Prostate gland (tissue), 2 donors: ENCODE measurements at regions not wholly inside any gene's neighbourhood (a gene's known extent, or its start where the extent isn't known, plus 50 kb on each side); places are given as distances from the start of the nearest gene placed in this dataset.
"Not testable (repeated sequence)": the region's sequence is repeated elsewhere in the genome, so short reads cannot be mapped to it uniquely, and the experiment has no call there.

Experiments used
- DNase-seq: peaks from one replicate; pipeline ENCODE4 v3.0.0-alpha.2; 2019; ENCODE audit warnings: low spot score
- H3K27ac ChIP-seq, 2 donors: fragments of 200-600 bp; sonication (generic); 2 replicates each; pipeline ENCODE4 v1.5.1; 2017 to 2019
- H3K27me3 ChIP-seq: fragments of 200-600 bp; sonication (generic); replicated peaks from 2 replicates; pipeline ENCODE4 v1.5.1; 2019; ENCODE audit not compliant: insufficient read depth
- H3K36me3 ChIP-seq, 2 donors: fragments of 200-600 bp; sonication (generic); 1 replicate in 1 of 2; 2 replicates in 1 of 2; pipeline versions ENCODE4 v1.5.1 to v1.8.1; 2017 to 2019
- H3K4me1 ChIP-seq: fragments of 200-600 bp; sonication (generic); replicated peaks from 2 replicates; pipeline ENCODE4 v1.5.1; 2019
- H3K4me3 ChIP-seq, 2 donors: fragments of 200-600 bp; sonication (generic); 2 replicates each; pipeline ENCODE4 v1.5.1; 2017 to 2019
- H3K9me3 ChIP-seq: fragments of 200-600 bp; sonication (generic); 2 replicates; pipeline ENCODE4 v1.5.1; 2017
- POLR2A ChIP-seq: fragments of 450-650 bp; IDR thresholded peaks from one replicate; pipeline ENCODE4 v1.6.1; 2016; ENCODE audit warnings: antibody characterized with exemption, mild to moderate bottlenecking
- POLR2AphosphoS5 ChIP-seq: sonication (generic); formaldehyde crosslinking; IDR thresholded peaks from one replicate; pipeline ENCODE4 v1.6.1; 2017; ENCODE audit warnings: antibody characterized with exemption
- WGBS: methylation state at CpG from one replicate; pipeline ENCODE4 v1.1.5; 2018; 5-methylcytosine and 5-hydroxymethylcytosine counted together
- intact Hi-C: fragments of 100-400 bp; cut with DNase I; formaldehyde crosslinking; loops from one replicate; pipeline ENCODE4 v1.14.2; 2022
- TF ChIP-seq, protein P1 (sequence below), 4 experiments: fragments of 200-600 bp in 2 of 4; fragments of 450-650 bp in 2 of 4; sonication (generic) in 2 of 4; IDR thresholded peaks; 1 replicate in 3 of 4; 2 replicates in 1 of 4; pipeline ENCODE4 v1.5.1; 2016 to 2019; ENCODE audit warnings: antibody characterized with exemption in 4 of 4, mild to moderate bottlenecking in 2 of 4, moderate library complexity in 2 of 4

- 85% methylated on average over 4 of the region's 4 CpGs for WGBS
- H3K4me3 ChIP-seq: no peak overlapping the region
- no peaks in the 10 kb centered on the region for H3K4me1 ChIP-seq
- TF ChIP-seq POLR2AphosphoS5 (no peak), POLR2A (no peak)
- TF ChIP-seq, protein P1, sequence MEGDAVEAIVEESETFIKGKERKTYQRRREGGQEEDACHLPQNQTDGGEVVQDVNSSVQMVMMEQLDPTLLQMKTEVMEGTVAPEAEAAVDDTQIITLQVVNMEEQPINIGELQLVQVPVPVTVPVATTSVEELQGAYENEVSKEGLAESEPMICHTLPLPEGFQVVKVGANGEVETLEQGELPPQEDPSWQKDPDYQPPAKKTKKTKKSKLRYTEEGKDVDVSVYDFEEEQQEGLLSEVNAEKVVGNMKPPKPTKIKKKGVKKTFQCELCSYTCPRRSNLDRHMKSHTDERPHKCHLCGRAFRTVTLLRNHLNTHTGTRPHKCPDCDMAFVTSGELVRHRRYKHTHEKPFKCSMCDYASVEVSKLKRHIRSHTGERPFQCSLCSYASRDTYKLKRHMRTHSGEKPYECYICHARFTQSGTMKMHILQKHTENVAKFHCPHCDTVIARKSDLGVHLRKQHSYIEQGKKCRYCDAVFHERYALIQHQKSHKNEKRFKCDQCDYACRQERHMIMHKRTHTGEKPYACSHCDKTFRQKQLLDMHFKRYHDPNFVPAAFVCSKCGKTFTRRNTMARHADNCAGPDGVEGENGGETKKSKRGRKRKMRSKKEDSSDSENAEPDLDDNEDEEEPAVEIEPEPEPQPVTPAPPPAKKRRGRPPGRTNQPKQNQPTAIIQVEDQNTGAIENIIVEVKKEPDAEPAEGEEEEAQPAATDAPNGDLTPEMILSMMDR (IDR thresholded peaks at IDR 0.05): no peak
- no peaks in the 10 kb centered on the region for H3K9me3 ChIP-seq
- H3K27me3 ChIP-seq: no peaks in the 10 kb centered on the region
- intact Hi-C loops: no loop called here
- DNase-seq: no peak
- H3K27ac ChIP-seq: no peak overlapping the region
- no peaks in the 10 kb centered on the region for H3K36me3 ChIP-seq
Observed at GRCh38 chr1:209172286-209172685, 411.2 kb upstream of the CAMK1G start.

GRCh38 chr1:209172792-209173542 is 410.5 kb upstream of the CAMK1G start:
- 95% methylated on average over 29 of the region's 31 CpGs for WGBS

GRCh38 chr1:209173796-209174195 is 409.7 kb upstream of the CAMK1G start:
- H3K27ac ChIP-seq, intact Hi-C loops, H3K27me3 ChIP-seq, H3K4me1 ChIP-seq, H3K4me3 ChIP-seq, H3K36me3 ChIP-seq, DNase-seq, H3K9me3 ChIP-seq: not testable (repeated sequence)
- 91% methylated on average over 2 of the region's 2 CpGs for WGBS

More at GRCh38 chr1:209172792-209173542, 410.5 kb upstream of the CAMK1G start:
- H3K4me1 ChIP-seq, H3K9me3 ChIP-seq, intact Hi-C loops, H3K36me3 ChIP-seq, H3K27ac ChIP-seq, H3K27me3 ChIP-seq, DNase-seq, H3K4me3 ChIP-seq: not testable (repeated sequence)

GRCh38 chr1:209176866-209177430 is 406.6 kb upstream of the CAMK1G start:
- intact Hi-C loops: no loop called here
- H3K4me1 ChIP-seq: no peaks in the 10 kb centered on the region
- 91% methylated on average over 2 of the region's 2 CpGs for WGBS
- TF ChIP-seq, protein P1 (IDR thresholded peaks at IDR 0.05): no peak
- no peak for TF ChIP-seq POLR2A
- no peak for TF ChIP-seq POLR2AphosphoS5
- DNase-seq: no peak
- H3K36me3 ChIP-seq: no peaks in the 10 kb centered on the region
- H3K4me3 ChIP-seq: no peak overlapping the region
- no peaks in the 10 kb centered on the region for H3K9me3 ChIP-seq
- H3K27ac ChIP-seq: no peak overlapping the region
- H3K27me3 ChIP-seq: no peaks in the 10 kb centered on the region

GRCh38 chr1:209183195-209183594 is 400.3 kb upstream of the CAMK1G start:
- 81% methylated on average over 1 of the region's 1 CpG for WGBS
- intact Hi-C loops: no loop called here

More at GRCh38 chr1:209183195-209183594, 400.3 kb upstream of the CAMK1G start:
- H3K4me1 ChIP-seq: no peaks in the 10 kb centered on the region
- no peak for DNase-seq
- no peaks in the 10 kb centered on the region for H3K27me3 ChIP-seq
- H3K27ac ChIP-seq: no peak overlapping the region
- no peaks in the 10 kb centered on the region for H3K9me3 ChIP-seq
- TF ChIP-seq POLR2A: no peak
- TF ChIP-seq, protein P1 (IDR thresholded peaks at IDR 0.05): no peak
- no peak for TF ChIP-seq POLR2AphosphoS5
- no peaks in the 10 kb centered on the region for H3K36me3 ChIP-seq
- H3K4me3 ChIP-seq: no peak overlapping the region
